Mucosa of descending colon (tissue), 3 donors: ENCODE measurements at regions not wholly inside any gene's neighbourhood (a gene's known extent, or its start where the extent isn't known, plus 50 kb on each side); places are given as distances from the start of the nearest gene placed in this dataset.

Experiments
- ATAC-seq: fragments of 200-7000 bp; cut with Tn5 transposase; one replicate; pipeline ENCODE4 v1.9.1; 2020; ENCODE audit warnings: mild to moderate bottlenecking, moderate library complexity
- DNase-seq, 3 donors: peaks; one replicate each; pipeline ENCODE4 v3.0.0-alpha.2; 2020
- H3K36me3 ChIP-seq: fragments of 200-600 bp; one replicate; pipeline ENCODE4 v1.8.0; 2021; ENCODE audit warnings: low read depth, mild to moderate bottlenecking
- H3K4me1 ChIP-seq: fragments of 200-600 bp; one replicate; pipeline ENCODE4 v1.8.0; 2021; ENCODE audit warnings: low read depth, mild to moderate bottlenecking
- H3K4me3 ChIP-seq: fragments of 200-600 bp; one replicate; pipeline ENCODE4 v1.8.0; 2021; ENCODE audit warnings: mild to moderate bottlenecking
- H3K9me3 ChIP-seq: fragments of 200-600 bp; one replicate; pipeline ENCODE4 v1.8.0; 2021; ENCODE audit warnings: mild to moderate bottlenecking
- intact Hi-C, 2 donors: fragments of 100-400 bp; cut with DNase I in 1 of 2; cut with micrococcal nuclease in 1 of 2; formaldehyde crosslinking; loops; one replicate each; pipeline versions ENCODE4 v1.11.0 to v1.11.1; 2022; cut with DNase I, micrococcal nuclease
- TF ChIP-seq, protein P1 (sequence below): fragments of 200-600 bp; IDR thresholded peaks from one replicate; pipeline ENCODE4 v1.8.0; 2022; ENCODE audit warnings: antibody characterized with exemption, mild to moderate bottlenecking
- donor health status: DM: no; HTN: no; CAD: no; lungs with moderate emphysema.
- donor health status: DM: no; HTN: no; CAD: no.
- donor health status: DM: no; HTN: yes; CAD: no.

DNA sequence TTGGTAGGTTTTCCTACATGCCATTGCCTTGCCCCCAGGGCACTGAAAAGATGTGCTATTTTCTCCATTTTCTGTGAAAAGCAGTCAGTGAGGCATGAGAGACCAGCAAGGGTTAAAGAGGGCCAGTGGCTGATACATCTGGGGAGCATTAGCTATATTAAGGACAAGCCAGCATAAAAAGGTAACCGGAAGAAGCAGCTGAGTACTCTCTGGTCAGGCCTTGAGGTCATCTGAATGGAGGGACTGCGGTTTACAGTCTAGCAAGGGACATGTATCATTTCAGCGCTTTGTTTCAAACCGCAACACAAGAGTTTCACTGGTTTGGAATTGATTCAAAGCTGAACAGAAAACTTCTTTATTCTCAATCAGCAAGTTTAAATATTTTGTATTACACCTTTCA, 120.4 kb downstream of the EPDR1 start:
- intact Hi-C loops: no loop called here
- no peak for ATAC-seq
- no peak for DNase-seq
- TF ChIP-seq, protein P1, sequence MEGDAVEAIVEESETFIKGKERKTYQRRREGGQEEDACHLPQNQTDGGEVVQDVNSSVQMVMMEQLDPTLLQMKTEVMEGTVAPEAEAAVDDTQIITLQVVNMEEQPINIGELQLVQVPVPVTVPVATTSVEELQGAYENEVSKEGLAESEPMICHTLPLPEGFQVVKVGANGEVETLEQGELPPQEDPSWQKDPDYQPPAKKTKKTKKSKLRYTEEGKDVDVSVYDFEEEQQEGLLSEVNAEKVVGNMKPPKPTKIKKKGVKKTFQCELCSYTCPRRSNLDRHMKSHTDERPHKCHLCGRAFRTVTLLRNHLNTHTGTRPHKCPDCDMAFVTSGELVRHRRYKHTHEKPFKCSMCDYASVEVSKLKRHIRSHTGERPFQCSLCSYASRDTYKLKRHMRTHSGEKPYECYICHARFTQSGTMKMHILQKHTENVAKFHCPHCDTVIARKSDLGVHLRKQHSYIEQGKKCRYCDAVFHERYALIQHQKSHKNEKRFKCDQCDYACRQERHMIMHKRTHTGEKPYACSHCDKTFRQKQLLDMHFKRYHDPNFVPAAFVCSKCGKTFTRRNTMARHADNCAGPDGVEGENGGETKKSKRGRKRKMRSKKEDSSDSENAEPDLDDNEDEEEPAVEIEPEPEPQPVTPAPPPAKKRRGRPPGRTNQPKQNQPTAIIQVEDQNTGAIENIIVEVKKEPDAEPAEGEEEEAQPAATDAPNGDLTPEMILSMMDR: no peak
- H3K4me3 ChIP-seq: no peak overlapping the region
- no peaks in the 10 kb centered on the region for H3K4me1 ChIP-seq
- H3K9me3 ChIP-seq: no peaks in the 10 kb centered on the region
- H3K36me3 ChIP-seq: no peaks in the 10 kb centered on the region

GRCh38 chr7:38049679-38050078, 128.4 kb upstream of the STARD3NL start:
- Histone ChIP-seq H3K36me3 (no peaks in the 10 kb centered on the region), H3K4me3 (no peak overlapping the region), H3K4me1 (no peaks in the 10 kb centered on the region), H3K9me3 (peaks cover 2% of the 10 kb centered on the region)
- intact Hi-C loops: no loop called here
- DNase-seq: no peak
- no peak for ATAC-seq
- TF ChIP-seq, protein P1: no peak

DNA sequence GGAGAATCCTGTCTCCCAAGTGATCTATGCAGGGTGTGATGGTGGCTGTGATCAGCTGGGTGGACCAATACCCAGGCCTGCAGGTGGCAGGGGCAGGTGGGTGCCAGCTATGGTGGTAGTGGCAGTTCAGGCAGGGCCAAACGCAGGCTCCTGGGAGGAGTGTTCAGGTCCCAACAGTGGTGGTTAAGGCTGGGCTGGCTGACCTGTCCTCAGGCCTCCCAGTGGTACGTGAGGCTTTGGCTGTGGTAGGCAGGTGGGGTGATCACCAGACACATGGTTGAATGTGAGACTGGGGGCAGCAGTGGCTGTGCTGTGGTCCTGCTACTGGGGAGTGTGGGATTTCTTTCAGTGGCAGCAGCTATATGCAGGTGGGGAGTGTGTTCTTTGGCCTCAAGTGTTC, 126.7 kb upstream of the STARD3NL start:
- TF ChIP-seq, protein P1: no peak
- intact Hi-C loops: no loop called here
- DNase-seq (no peak), ATAC-seq (no peak)
- Histone ChIP-seq H3K36me3 (no peaks in the 10 kb centered on the region), H3K4me1 (no peaks in the 10 kb centered on the region), H3K4me3 (no peak overlapping the region), H3K9me3 (peaks cover 2% of the 10 kb centered on the region)

DNA sequence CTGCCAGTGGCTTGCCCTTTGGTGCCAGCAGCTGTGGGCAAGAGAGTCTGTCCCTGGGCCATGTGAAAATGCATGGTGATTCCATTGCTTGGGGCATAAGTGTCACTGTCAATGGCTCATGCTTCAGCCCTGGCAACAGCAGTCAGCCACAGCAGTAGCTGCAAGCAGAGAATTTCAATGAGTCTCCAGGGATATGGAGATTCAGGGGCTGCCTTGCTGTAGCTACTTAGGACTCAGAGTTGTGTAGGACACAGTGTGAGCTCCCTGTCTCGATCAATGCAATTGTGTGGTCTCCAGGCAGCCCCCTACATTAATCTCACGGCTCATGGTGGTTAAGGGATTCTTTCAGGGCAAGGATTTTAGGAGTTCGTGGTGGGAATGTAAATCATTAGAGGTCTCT, 126.3 kb upstream of the STARD3NL start:
- intact Hi-C loops: no loop called here
- Histone ChIP-seq H3K36me3 (no peaks in the 10 kb centered on the region), H3K9me3 (peaks cover 2% of the 10 kb centered on the region), H3K4me3 (no peak overlapping the region), H3K4me1 (no peaks in the 10 kb centered on the region)
- TF ChIP-seq, protein P1: no peak
- DNase-seq (no peak), ATAC-seq (no peak)

- ATAC-seq (no peak), DNase-seq (no peak)
- H3K4me3 ChIP-seq: no peak overlapping the region
- H3K4me1 ChIP-seq: no peaks in the 10 kb centered on the region
- TF ChIP-seq, protein P1: no peak
- intact Hi-C loops: no loop called here
- no peaks in the 10 kb centered on the region for H3K36me3 ChIP-seq
- H3K9me3 ChIP-seq: peaks cover 2% of the 10 kb centered on the region
Observed at GRCh38 chr7:38052786-38053185, 125.3 kb upstream of the STARD3NL start.

GRCh38 chr7:38054199-38054598, 123.8 kb upstream of the STARD3NL start:
- Histone ChIP-seq H3K4me1 (no peaks in the 10 kb centered on the region), H3K4me3 (no peak overlapping the region), H3K36me3 (no peaks in the 10 kb centered on the region), H3K9me3 (peaks cover 2% of the 10 kb centered on the region)
- ATAC-seq (no peak), DNase-seq (no peak)
- intact Hi-C loops: no loop called here
- TF ChIP-seq, protein P1: no peak
